ENCODE measurements at regions not wholly inside any gene's neighbourhood (a gene's known extent, or its start where the extent isn't known, plus 50 kb on each side); places are given as distances from the start of the nearest gene placed in this dataset.
"Not testable (repeated sequence)": the region's sequence is repeated elsewhere in the genome, so short reads cannot be mapped to it uniquely, and the experiment has no call there.

DNA sequence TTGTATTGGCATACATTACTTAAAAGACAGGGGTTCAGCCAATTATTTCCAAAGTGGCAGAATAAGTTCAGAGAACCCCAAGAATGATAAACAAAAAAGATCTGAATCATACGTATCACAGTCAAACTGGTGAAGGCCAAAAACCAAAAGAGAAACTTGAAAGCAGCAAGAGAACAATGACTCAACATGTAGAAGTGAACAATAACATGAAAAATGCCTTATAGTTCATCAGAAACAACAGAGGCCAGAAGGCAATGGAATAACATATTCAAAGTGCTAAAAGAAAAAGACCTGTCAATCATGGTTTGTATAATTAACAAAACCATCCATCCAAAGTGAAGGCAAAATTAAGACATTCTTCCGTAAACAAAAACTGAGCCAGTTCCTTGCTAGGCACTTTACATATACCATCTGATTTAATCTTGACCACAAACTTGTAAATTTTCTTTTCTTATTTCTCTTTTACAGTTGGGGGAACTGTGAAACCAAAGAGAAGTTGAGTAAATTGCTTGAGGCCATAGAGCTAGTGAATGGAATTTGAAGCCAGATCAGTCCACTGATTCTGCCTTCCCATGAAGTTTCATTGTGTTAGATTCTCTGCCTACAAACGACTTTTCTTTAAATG is 232.1 kb upstream of the SEL1L start:
- DNase-seq: no peak

DNA sequence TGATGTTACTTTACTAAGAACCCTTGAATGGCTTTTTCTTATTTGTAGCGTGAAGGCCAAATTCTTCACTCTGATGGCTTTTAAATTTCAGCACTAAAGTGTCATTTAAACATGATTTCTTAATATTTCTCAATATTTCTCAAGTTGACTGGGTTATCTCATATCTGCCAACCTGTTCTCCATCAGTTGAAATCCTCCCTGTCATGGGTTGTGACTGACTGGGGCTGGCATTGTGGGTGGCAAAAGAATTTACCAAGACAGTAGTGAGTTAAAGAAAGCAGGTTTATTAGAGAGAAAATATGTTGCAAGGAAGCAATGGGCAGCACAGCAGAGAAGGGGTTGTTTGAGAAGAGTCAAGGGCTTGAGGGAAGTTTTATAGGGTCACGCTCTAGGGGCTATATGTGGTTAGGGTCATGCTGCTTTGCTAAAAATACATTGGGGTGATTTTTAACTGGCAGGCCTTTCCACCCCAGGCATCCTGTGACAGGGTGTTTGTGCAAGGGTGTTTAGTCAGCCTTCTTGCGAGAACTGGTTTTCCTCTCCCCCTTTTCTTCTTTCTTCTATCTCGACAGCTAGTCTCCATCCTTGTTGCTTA is 232.8 kb upstream of the SEL1L start:
- no peak for DNase-seq

DNA sequence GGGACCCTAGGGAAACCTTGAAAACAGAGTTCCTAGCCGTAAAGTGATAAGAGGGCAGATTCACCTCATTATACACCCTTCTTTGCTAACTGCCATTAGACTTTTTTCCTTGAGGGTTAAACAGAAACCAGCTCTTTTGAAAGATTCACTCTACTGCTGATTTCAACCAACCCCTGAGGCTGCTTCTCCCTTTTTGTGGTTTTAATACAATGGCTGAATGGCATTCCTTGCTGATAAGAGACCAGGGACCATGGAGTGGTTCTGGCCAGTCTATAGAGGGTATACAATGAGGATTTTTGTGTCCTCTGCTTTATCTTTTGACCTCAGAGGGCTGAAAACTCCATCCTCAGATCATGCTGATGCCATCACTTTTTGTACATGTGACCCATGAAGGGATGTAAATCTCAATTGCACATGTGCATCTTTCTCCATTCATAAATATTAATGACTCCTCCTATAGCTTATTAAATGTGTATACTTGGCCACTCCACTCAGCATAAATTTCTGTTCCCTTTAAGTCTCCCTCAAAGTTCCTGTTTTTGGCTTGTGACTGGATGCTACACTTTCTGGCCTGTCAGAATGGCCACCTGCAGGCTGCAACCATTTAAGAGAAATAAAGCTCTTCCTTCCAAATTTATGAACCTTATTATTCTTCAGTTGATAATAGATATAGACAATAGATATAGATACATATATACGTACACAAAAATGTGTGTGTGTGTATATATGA is 233.8 kb upstream of the SEL1L start:
- no peak for DNase-seq

DNA sequence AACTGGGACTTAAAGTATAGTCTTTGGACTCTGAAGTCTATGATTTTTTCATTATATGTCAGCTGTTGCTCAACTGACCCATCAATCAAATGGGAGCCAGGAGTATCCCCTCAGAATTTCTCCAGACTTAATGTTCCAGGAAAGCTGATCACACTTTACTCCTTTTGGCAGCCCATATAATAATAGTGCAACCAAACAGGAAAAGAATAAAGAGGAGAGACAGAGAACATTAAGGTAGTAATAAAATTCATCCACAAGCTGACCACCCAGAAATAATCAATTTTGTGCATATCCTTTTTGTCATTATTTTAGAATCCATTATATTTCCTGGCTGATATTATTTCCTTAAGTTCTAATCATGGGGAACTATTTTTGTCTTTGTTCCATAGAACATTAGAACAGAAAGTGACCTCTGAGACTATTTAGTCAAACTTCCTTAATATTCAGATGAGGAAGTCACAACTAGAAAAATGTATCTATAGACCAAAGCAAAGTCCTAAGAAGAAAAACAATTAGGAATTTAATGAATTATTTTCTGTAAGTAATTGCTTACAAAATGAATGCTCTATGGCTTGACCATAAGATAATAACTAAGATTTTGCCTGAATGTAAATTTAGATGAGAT is 238.1 kb upstream of the SEL1L start:
- DNase-seq: no peak

DNA sequence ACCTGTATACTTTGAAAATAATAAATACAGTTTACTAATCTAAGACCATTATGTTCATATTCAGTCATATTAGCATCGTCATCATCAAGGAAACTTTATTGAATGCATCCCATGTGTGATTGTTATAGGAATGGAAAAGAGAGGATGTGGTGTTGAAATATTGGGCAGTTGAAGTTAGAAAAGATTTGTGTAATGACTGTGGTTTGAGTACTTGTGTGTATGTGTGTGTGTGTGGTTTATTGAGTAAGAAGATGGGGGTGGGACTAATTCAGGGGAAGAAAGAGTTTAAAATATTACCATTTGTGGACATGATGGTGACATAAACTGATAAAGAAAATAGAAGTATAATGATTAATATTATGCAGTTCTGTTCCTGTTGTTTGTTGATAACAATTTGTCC is 238.7 kb upstream of the SEL1L start:
- DNase-seq: no peak

DNA sequence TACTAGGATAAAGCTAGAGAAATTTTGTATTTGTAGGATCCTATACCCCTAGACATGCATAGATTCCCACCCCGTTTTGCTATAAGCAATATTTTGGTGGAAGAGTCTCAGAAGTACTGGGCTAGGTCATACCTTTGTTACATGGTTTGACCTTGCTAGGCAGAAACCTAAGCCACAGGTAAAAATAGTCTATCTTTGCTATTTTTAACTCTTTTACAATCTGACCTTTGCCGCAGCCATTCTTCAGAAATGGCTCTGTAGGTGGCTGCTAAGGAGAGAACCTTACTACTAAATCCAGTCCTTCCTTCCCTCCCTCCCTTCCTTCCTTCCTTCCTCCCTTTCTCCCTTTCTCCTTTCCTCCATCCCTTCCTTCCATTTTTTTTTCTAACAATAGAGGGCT is 242.9 kb upstream of the SEL1L start:
- DNase-seq: no peak

DNA sequence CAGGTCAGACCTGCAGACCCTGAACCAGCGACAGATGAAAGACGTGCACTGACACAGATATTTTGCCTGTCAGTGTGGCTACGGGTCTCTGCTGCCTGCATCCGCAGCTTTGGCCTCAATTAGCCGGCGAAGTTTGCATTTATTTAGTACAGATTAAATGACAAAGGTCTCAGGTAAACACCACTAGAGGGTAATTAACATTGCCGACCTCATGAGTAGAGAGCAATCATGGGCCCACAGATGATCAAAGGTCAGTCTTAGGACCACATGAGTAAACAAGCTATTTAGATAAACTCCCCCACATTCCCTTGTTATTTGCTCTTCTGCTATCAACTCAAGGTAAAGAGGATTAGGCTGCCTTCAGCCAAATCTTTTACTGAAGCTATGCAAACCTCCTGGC is 248.1 kb upstream of the SEL1L start:
- not testable (repeated sequence) for DNase-seq

DNA sequence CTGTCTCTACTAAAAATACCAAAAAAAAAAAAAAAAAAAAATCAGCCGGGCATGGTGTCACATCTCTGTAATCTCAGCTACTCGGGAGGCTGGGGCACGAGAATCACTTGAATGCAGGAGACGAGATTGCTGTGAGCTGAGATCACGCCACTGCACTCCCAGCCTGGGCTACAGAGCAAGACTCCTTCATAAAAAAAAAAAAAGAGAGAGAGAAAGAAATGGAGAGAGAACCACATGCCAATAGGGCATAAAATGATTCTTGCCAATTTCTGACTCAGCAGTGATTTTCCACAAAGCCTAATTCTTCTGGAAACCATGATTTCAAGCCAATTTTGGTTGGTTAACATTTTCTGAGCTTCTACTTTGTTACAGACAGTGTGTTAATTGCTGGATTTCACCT is 250.4 kb upstream of the SEL1L start:
- DNase-seq: no peak

DNA sequence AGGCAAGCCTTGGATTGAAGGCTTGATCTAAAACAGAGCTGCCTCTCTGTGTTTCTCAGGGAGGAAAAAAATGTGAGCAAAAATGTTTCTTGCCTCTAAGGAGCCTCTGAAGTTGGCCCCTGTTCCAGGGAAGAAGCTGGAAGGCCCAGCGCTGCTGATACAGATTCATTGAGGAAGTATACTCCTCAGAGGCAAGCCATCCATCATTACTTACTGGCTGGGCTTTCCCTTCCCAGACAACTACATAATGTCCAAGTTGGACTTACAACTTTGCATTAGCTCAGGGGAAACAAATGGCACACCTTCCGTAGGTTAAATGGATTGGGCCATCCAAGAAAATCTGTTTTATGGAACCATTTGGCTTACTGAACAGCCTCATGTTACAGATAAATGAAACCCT is 263.7 kb upstream of the SEL1L start:
- no peak for DNase-seq

DNA sequence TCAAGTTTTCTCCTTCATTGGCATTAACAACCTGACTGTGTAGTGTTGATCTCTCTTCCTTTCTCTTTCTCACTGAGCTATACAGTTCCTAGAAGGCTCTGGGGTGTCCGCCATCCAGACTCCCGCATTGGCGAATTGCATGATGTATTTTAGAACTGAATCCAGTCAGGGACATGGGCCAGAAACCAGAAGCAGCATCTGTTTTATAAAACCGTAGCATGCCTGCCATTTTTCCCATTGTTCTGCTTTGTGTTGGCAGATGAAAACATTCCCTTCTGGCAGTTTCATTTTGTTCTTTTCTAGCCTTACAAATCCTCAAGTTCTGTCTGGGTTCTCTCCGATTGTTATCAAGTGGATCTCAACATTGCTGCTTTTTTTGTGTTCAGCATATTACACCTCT is 268.3 kb upstream of the SEL1L start:
- no peak for DNase-seq

DNA sequence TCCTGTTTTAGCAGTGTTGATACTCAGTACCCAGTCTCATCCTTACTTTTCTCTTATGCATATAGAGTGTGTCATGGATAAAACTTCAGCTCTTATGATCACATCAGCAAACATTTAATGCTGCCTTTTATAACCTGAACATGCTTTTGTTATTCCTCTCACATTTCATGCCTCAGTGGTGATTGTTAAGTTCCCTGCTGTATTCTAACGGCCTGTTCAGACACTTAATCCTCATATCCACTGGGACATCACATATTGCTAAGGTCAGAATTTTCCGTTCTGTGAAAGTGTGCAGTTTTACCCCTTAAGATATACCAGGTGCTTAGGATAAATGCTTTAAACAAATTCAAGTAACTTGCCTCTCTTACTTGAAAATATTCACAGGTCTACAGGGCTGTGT is 268.7 kb upstream of the SEL1L start:
- no peak for DNase-seq

DNA sequence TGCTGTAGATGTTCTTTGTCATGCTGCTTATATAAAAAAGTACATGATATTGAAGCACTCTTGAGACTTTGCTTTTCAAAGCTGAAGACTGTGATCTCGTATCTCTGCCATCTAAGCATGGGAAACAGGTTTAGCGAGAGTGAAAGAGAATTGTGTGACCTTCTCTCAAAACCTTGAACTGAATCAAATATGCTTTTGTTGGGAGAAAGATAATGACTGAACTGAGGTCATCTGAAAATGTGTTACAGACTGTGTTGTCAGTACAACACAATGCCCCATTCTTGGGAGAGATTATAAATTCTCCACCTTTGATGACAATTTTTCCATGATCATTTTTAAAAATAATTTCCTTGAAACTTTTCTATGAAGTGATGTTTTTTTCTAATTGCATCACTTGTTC is 272.1 kb upstream of the SEL1L start:
- no peak for DNase-seq

DNA sequence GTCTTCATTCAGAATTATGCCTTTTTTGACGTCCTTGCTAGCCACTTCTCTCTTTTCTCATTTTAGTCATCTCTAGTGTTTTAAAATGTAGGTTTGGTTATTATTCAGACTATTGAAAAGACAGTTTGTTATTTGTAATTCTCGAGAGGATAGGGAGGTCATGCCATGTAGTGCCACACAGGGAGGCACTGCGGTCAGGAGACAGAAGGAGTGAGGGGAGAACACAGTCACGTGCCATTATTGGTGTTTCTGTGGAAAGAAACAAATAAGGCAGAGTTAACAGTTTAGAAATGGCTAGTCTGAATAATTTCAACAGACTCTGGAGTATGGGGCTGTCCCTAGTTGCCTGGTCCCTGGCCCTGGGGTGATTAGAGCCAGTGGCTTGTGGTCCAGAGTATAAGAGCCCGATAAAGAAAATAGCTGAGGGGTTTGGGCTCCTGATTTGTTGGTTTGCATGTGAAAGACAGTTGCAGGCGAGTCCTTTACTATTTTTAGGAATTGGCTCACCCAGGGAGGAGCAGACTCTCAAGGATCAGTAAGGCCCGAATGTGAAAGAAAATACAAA is 278.1 kb upstream of the SEL1L start:
- no peak for DNase-seq

DNA sequence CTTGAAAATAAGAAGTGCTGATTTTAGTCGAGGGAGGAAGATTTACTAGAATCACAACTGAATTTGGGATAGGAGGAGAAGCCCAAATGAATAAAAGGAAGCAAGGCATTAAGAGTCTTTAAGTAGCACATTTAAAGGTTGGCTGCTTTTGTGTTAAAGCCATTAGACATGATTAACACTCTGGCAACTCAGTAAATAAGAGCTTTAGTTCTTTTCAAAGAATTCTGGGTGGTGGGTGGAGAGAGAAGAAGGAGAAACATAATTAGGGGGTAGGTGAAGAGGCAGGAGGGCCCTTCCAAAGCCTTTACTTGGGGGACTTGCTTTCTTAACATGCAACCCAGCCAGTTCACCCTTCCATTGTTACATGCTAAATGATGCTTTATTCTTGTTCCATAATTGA is 284.6 kb upstream of the SEL1L start:
- DNase-seq: no peak

DNA sequence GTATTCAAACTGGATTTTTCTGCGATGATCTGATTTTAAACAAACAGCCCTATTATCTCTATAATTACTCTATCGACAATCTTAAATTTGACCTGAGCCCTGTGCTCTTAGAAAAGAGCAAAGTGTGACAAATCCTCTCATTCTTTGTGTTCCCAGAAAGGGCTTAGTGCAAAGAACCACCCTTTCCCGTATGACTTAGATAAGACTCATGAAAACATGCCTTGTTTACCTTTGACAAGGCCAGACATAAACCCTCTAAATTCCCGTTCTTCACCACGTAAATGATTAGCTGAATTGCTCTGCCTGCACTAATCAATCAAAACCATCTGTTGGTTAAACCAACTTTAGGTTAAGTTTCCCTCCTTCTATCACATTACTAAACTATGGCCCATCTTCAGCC is 285.7 kb upstream of the SEL1L start:
- DNase-seq: no peak

DNA sequence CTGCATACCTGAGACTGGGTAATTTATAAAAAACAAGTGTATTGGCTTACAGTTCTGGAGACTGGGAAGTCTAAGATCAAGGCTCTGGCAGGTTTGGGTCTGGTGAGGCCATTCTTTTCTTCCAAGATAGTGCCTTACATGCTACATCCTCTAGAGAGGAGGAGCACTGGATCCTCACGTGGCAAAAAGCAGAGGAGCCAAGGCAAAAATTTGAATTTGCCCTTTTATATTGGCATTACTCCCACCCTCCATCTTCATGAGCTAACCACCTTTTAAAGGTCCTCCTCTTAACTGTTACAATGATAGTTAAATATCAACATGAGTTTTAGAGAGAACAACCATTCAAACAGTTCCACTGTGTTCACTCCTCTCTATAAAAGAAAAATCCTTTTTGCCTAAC is 286.3 kb upstream of the SEL1L start:
- DNase-seq: no peak

DNA sequence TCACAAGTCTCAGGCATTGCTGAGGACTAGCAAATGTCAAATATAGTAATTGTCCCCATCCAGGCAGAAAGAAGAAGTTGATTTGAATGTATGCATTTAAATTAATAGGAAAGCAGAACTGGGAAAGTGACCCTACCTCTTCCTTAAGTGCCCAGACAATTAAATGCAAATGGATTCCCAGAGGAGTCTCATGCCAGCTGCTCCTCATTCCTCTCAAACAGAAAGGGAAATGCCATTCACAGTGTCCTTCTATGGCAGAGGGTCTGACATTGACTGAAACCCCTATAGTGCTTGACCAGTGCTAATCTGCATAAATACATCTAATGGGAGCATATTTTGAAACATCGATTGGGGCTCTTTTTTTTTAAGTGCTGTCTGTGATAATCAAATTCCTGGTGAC is 292.4 kb upstream of the SEL1L start:
- DNase-seq: no peak

DNA sequence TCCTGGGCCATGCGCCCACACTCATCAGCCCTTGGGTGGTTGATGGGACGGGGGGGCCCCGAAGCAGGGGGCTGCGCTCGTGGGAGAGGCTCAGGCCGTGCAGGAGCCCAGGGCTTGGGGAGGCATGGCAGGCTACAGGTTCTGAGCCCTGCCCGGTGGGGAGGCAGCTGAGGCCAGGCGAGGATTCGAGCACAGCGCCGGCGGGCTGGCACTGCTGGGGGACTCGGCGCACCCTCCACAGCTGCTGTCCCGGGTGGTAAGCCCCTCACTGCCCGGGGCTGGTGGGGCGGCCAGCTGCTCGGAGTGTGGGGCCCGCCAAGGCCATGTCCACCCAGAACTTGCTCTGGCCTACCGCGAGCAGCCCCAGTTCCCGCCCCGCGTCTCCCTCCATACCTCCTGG is 295.8 kb upstream of the SEL1L start:
- DNase-seq: no peak

DNA sequence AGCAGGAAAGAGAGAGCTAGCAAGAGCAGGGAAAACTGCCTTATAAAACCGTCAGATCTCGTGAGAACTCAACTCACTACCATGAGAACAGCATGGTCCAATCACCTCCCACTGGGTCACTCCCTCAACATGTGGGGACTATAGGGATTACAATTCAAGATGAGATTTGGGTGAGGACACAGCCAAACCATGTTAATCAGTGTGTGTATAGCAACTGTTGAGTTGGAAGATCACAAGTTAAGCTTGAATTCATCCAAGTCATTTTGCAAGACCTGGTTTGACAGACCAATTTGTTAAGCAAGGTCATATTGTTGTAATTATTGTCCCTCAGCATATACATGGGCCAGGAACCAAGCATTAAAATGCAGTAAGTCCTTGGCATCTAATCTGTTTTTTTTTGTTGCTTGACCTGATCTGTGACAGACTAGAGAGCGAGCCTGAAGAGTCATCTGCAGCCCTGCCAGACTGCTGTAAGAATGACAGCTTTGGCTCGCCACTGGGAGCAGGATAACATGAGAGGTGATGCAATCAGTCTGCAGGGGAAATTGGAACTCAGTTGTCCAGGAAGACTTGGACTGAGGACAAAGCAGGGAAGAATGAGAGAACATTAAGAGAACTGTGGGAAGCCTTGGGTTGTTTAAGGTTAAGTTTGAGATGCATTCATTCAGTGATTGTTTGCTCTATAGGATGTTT is 297.6 kb upstream of the SEL1L start:
- no peak for DNase-seq

DNA sequence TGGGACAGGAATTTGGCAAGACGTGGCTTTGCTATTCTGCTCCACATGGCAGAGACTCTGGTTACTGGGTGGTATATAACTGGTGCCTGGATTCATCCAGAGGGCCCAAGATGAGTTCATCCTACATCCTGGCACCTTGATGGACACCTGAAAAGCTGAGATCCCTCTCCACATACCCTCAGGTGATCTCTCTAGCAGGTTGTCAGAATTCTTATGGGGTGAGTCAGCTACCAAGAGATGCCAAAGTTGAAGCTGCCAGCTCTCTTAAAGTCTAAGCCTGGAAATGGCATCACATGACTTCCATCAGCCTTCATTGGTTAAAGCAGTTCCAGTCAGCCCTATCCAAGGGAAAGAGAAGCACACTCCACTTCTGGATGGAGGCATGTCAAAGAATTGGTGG is 300.7 kb upstream of the SEL1L start:
- DNase-seq: no peak

DNA sequence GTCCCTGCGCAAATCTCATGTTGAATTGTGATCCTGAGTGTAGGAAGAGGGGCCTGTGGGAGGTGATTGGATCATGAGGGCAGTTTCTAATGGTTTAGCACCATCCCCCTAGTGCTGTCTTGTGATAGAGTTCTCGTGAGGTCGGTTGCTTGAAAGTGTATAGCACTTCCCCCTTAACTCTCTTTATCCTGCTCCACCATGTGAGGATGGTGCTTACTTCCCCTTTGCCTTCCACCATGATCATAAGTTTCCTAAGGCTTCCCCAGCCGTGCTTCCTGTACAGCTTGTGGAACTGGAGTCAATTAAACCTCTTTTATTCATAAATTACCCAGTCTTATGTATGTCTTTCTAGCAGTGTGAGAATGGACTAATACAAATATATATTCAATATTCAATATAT is 303.7 kb upstream of the SEL1L start:
- DNase-seq: no peak

DNA sequence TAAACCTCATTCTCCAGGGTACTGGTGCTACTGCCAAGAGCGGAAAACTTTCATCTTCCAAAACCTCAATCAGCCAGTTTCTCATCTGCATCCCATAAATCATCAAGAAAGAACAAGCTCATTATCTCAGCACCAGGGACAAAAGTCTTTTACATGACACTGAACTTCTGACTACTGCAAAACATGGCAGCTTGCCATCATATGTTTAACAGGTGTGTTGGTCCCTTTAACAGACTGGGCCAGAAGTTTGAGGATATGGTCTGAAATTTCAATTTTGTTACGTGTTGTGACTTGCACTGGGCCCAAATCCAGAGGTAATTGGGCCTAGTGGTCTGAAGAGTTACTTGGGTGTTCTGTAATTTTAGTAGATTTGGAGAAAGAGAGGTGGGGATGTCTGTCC is 305.4 kb upstream of the SEL1L start:
- no peak for DNase-seq

DNA sequence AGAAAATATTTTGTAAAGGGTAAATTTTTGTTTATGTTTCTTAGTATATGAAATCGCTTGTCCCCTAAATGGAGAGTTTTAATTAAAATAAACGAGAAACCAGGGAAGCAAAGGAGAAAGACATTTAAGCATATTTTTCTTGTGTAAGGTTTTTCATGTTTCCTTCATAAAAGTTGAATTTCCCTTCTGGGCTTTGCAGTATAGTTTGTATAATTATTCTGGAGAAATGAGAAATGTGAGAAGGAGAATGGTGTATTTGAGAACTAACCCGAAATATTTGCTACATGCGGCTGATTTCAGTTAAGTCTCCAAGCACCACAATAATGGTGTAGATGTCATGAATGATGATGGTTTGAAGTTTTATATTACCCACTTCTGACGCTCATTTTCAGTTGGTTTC is 307.7 kb upstream of the SEL1L start:
- DNase-seq: no peak
